Calu3 (cell line): ENCODE measurements at regions not wholly inside any gene's neighbourhood (a gene's known extent, or its start where the extent isn't known, plus 50 kb on each side); places are given as distances from the start of the nearest gene placed in this dataset.

Experiments used
- BruUV-seq: library from RNA; stranded (reverse); fragments of 400-500 nt; replicated peaks from 2 replicates; lab custom pipeline; 2021; lab: Mats Ljungman, UMichigan
- CTCF ChIA-PET: fragments of 300-600 bp; sonication (Branson Sonifier 250); formaldehyde crosslinking; loops from one replicate; lab custom pipeline; 2022; ENCODE audit warnings: antibody characterized with exemption; lab: Charles Lee
- DNase-seq: peaks from one replicate; pipeline ENCODE4 v3.0.0; 2022
- H3K27ac Mint-ChIP-seq: one replicate; pipeline ENCODE4 v1.8.0; 2022; ENCODE audit warnings: mixed read lengths; ENCODE audit not compliant: unreplicated experiment
- H3K27me3 Mint-ChIP-seq: one replicate; pipeline ENCODE4 v1.8.0; 2022; ENCODE audit warnings: mixed read lengths; ENCODE audit not compliant: unreplicated experiment
- H3K36me3 Mint-ChIP-seq: one replicate; pipeline ENCODE4 v1.8.0; 2022; ENCODE audit warnings: mild to moderate bottlenecking, moderate library complexity, mixed read lengths; ENCODE audit not compliant: insufficient read depth, unreplicated experiment
- H3K4me1 Mint-ChIP-seq: one replicate; pipeline ENCODE4 v1.8.0; 2022; ENCODE audit warnings: mild to moderate bottlenecking, low read depth, mixed read lengths; ENCODE audit not compliant: unreplicated experiment
- H3K4me3 Mint-ChIP-seq: one replicate; pipeline ENCODE4 v1.8.0; 2022; ENCODE audit warnings: mild to moderate bottlenecking, low read depth, moderate library complexity, mixed read lengths; ENCODE audit not compliant: unreplicated experiment
- H3K9me3 Mint-ChIP-seq: one replicate; pipeline ENCODE4 v1.8.0; 2022; ENCODE audit warnings: low read depth, mixed read lengths; ENCODE audit not compliant: unreplicated experiment
- intact Hi-C: fragments of 100-400 bp; cut with micrococcal nuclease; formaldehyde crosslinking; loops from one replicate; pipeline ENCODE4 v1.10.0; 2022; ENCODE audit not compliant: unreplicated experiment
- TF ChIP-seq, protein P1 (sequence below): fragments of 200-600 bp; IDR thresholded peaks from one replicate; pipeline ENCODE4 v1.8.0; 2022; ENCODE audit warnings: antibody characterized with exemption; ENCODE audit not compliant: unreplicated experiment

DNA sequence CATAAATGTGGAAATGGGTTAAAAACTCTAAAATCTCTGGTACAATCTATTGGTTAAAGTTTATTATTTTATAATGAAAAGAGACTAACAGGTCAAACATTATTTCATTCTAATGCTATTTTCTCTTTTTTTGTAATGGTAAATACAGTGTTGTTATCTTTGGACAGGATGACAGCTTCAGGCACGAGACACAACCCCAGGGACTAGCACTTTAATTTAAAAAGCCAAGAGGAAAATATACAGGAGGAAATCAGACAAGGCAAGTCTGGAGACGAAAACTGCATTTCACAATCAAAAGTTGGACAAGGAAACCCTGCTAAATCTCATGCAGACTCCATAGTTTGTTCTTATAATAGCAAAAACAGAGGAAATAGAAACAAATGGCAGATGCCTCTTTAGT lies 589.1 kb upstream of the CDH8 start:
- peaks cover 8% of the 10 kb centered on the region for H3K9me3 Mint-ChIP-seq
- no peak overlapping the region for H3K4me3 Mint-ChIP-seq
- TF ChIP-seq, protein P1, sequence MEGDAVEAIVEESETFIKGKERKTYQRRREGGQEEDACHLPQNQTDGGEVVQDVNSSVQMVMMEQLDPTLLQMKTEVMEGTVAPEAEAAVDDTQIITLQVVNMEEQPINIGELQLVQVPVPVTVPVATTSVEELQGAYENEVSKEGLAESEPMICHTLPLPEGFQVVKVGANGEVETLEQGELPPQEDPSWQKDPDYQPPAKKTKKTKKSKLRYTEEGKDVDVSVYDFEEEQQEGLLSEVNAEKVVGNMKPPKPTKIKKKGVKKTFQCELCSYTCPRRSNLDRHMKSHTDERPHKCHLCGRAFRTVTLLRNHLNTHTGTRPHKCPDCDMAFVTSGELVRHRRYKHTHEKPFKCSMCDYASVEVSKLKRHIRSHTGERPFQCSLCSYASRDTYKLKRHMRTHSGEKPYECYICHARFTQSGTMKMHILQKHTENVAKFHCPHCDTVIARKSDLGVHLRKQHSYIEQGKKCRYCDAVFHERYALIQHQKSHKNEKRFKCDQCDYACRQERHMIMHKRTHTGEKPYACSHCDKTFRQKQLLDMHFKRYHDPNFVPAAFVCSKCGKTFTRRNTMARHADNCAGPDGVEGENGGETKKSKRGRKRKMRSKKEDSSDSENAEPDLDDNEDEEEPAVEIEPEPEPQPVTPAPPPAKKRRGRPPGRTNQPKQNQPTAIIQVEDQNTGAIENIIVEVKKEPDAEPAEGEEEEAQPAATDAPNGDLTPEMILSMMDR, result no peak
- no peaks in the 10 kb centered on the region for H3K36me3 Mint-ChIP-seq
- no peak for DNase-seq
- no peaks in the 10 kb centered on the region for H3K27me3 Mint-ChIP-seq
- intact Hi-C loops, result no loop called here
- CTCF ChIA-PET, result no interaction called here
- H3K27ac Mint-ChIP-seq, result no peak overlapping the region
- no peaks in the 10 kb centered on the region for H3K4me1 Mint-ChIP-seq
- BruUV-seq, result no TSS peak

DNA sequence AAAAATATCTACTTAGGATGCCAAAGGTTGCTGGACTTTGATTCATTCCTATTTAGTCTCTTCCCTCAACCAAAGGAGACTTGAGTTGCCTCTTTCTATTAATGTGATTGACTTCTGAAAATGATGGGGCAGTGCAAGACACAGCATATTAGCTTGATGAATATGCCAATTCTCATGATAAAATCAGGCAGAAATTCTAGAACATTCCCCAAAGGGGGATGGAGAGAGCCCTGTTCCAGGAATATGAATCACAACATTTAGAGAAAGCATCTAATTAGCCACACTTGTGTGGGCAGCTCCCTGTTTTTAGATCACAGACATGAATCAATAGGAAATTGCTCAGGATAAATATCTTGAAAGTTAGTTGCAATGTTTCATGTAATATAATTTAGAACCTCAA lies 584.0 kb upstream of the CDH8 start:
- Mint-ChIP-seq H3K36me3 (no peaks in the 10 kb centered on the region), H3K4me3 (no peak overlapping the region), H3K4me1 (no peaks in the 10 kb centered on the region), H3K9me3 (peaks cover 11% of the 10 kb centered on the region), H3K27ac (no peak overlapping the region), H3K27me3 (no peaks in the 10 kb centered on the region)
- BruUV-seq, result no TSS peak
- intact Hi-C loops, result no loop called here
- CTCF ChIA-PET, result no interaction called here
- DNase-seq, result no peak
- TF ChIP-seq, protein P1, result no peak

DNA sequence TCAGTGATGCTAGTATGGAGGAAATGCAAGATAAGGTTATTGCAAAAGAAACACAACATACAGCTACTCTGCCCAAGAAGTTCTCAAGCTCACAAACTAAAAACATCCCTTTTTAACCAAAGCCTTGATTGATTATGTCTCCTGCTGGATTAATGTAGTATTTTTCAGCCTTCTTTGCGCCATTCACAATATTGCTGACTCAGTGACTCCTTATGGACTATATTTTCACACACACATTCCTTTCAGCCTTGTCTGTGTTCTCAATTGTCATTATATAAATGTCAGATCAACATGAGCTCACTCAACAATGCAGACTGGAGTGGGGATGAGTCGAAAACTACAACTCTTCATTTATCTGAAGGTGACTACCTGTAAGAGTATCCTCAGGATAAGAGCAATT lies 579.3 kb upstream of the CDH8 start:
- intact Hi-C loops, result no loop called here
- Mint-ChIP-seq H3K4me1 (no peaks in the 10 kb centered on the region), H3K9me3 (peaks cover 15% of the 10 kb centered on the region), H3K27me3 (no peaks in the 10 kb centered on the region), H3K36me3 (no peaks in the 10 kb centered on the region), H3K4me3 (no peak overlapping the region), H3K27ac (no peak overlapping the region)
- TF ChIP-seq, protein P1, result no peak
- DNase-seq, result no peak
- BruUV-seq, result no TSS peak
- CTCF ChIA-PET, result no interaction called here

DNA sequence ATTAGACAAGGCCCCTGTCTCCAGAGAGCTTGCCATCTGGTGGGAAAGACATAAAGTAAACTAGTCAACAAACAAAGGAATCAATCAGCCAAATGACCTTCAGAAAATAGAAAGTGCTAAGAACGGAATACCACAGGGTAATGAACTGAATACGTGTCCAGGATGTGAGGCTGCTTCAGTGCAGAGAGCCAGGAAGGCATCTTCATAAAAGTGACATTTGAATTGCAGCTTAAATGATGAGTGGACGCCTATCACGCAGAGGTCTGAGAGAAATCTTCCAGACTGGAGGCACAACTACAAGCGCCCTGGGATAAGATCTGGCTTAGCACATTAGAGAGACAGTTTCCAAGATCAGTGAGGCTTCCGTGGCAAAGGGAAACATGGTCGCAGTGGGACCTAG lies 574.1 kb upstream of the CDH8 start:
- no peak overlapping the region for H3K27ac Mint-ChIP-seq
- intact Hi-C loops, result no loop called here
- H3K9me3 Mint-ChIP-seq, result peaks cover 13% of the 10 kb centered on the region
- H3K27me3 Mint-ChIP-seq, result no peaks in the 10 kb centered on the region
- no TSS peak for BruUV-seq
- H3K36me3 Mint-ChIP-seq, result no peaks in the 10 kb centered on the region
- DNase-seq, result no peak
- no peaks in the 10 kb centered on the region for H3K4me1 Mint-ChIP-seq
- CTCF ChIA-PET, result no interaction called here
- no peak overlapping the region for H3K4me3 Mint-ChIP-seq
- TF ChIP-seq, protein P1, result no peak
